Activated T-helper 9 cell treated with anti-CD3 and anti-CD28 coated beads, Interleukin-2, amount 50 U/mL, for 16 hours (primary cell): ENCODE measurements at regions not wholly inside any gene's neighbourhood (a gene's known extent, or its start where the extent isn't known, plus 50 kb on each side); places are given as distances from the start of the nearest gene placed in this dataset.
"Not testable (repeated sequence)": the region's sequence is repeated elsewhere in the genome, so short reads cannot be mapped to it uniquely, and the experiment has no call there.

ENCODE experiments used
- DNase-seq: peaks from one replicate; pipeline ENCODE4 v3.0.0-alpha.2; 2020; ENCODE audit warnings: low read depth

DNA sequence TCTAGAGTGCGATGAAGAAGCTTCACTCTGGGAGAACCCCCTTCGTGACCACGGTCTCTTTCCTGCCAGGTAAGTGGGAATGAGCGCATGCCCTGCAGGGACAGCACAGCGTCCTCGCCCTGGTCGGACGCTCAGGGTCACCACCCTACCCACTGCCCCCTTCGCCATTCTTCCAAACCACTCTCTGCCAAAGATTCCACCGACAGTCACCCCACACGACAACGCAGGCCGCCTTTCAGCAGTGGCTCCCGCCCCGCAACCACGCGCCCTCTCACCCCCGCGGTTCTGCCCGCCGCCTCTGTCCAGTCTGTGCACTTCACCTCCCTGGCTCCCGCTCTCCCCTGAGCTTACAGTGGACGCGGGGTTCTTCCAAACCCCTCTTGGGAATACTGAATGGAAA, 82.3 kb upstream of the FCGR1A start:
- DNase-seq = not testable (repeated sequence)

DNA sequence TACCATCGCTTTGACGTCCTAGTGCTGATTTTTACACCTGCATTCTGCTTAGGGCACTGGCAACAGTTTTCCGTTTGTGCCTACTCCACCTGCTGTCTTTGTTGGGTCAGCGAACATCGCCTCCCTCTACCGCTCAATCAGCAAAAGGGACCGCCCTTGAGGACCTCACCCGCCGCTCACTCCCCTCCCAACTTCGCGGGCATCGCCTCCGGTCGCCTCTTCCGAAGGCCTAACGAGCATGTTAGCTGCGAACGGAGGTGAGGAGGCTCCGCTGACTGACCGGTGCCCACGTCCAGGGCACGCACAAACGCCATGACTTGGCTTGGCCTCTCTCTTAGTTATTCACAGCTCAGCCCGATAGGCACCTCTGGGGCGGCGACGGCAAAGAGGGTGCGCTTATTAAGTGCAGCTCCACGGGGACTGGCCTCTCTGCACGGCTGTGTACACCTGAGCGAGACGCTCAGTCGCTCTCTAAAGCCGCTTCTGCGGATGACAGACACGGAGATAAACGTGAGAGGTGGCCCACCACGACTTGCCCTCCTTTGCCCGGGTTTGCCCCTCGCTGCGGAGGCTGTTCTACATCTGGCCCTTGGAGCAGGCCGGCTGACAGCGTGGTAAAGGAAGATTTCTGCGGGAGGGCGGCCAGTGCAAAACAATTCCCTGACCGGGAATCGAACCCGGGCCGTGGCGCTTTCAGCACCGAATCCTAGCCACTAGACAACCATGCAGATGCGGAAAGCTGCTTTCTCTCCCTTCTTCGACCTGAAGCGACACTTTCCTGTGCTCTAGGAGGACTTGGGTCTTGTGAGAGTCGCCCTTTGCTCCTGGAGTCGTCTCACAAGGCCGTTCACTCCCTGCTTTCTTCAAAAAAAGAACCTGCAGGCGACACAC, 81.6 kb upstream of the FCGR1A start:
- not testable (repeated sequence) for DNase-seq

DNA sequence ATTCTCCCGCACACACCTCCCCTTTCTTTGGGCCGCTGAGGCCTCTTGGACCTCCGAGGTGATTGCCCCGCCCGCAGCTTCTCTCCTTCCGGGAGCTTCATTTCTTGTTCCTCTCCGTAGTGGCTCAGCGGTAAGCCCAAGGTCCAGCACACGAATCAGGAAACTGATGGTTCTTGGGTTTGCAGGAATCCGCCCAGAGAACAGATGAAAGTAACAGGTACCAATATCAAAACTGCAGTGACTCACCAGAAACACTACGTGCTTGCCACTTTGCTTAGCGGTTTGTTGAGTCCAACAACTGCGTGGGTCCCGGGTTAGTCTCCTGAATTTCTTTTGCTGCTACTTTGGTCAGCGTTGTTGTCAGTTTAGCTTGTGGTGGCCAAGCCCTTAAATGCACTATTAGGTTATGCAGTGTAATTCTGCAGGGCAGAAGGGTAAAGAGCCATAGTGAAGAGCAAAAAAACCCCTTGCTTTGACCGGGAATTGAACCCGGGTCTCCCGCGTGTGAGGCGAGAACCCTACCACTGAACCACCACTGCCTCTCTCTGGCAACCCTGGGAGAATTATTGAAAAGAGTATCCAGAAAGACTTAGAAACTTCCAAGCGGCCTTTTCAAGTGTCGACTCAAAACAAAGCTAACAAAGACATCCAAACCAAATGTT, 74.2 kb upstream of the FCGR1A start:
- DNase-seq = peak; percentile 29

DNA sequence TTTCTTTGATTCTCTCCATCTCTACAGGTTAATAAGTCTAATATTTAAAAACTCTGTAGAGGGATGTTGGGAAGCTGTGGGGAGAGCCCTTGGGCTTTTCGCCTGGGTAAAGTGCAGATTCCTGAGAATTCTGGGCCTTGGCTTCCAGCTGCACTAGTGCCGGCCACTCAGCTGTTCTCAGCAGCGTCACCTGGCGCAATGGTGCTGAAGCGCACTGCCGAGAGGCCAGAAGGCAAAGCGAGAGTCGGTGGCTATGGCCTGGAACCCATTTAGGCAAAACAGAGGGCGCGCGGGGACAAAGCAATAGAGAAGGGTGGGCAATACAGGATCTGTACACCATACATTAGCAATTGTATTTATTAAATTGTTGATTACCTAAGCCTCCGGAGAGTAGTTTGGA, 70.8 kb upstream of the FCGR1A start:
- not testable (repeated sequence) for DNase-seq

DNA sequence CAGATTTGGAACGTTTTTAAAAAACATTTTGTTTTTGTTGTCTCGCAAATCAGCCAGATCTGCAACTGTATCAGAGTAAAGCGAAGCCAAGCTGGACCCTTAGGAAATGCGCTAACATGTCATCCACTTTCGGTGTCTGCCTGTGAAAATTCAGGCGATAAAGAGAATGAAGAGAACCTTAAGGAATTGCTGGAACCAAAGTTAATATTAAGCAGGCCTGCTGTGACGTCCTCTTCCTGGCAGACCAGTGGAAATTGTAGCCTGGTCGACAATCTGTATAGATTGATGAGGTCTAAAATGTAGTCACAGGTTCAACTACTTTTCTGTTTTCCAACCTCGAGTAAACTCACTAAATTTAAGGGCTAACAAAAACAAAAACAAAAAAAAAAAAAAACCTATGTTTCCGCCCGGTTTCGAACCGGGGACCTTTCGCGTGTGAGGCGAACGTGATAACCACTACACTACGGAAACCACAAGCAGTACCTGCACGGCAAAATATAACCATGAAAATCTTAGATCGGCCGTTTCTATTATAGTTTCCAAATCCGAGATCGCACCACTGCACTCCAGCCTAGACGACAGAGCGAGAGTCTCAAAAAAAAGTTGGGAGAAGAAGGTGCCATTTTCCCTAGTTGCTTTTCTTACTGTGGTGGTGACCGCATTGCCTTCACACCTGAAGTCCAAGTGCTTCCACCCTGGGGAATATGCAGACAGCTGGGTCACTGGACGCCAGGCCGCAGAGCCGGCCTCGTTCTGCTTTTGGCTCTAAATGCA, 70.2 kb upstream of the FCGR1A start:
- DNase-seq = peak; percentile 10

DNA sequence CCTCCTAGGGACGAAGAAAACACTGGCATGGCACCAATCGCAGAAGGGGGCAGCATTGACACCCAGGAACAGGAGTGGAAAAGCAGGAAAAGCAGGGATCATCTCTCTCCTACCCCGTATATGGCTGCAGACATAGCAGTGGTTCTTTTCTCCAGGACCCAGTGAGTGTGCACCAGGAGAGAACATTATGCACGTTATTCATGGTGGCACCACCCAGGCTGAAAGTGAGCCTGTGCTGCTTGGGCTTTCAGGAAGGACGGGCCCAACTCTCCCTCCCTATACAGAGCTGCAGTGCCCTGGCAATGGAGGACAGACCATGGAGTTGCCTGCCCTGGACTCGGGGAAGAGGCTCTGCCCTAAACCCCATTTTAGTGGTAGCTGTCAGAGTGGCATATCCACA, 69.0 kb upstream of the FCGR1A start:
- DNase-seq = not testable (repeated sequence)

DNA sequence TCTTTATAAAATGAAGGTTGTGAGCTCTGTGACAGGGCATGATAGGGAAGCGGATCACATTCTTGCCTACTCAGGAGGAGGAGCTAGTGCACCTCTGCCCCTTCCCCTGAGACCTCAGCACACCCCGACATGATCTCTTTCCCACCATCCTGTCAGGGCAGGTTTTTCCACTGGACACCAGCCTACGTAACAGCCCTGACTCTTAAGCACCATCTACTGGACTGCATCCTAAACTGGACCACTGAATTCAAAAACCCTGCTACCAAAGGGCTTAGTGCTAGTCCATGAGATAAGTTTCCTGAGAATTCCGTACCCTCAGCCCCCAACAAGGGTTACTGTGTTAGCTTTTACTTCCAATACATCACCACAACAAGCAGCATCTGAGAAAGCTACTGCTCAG, 68.5 kb upstream of the FCGR1A start:
- DNase-seq = not testable (repeated sequence)

DNA sequence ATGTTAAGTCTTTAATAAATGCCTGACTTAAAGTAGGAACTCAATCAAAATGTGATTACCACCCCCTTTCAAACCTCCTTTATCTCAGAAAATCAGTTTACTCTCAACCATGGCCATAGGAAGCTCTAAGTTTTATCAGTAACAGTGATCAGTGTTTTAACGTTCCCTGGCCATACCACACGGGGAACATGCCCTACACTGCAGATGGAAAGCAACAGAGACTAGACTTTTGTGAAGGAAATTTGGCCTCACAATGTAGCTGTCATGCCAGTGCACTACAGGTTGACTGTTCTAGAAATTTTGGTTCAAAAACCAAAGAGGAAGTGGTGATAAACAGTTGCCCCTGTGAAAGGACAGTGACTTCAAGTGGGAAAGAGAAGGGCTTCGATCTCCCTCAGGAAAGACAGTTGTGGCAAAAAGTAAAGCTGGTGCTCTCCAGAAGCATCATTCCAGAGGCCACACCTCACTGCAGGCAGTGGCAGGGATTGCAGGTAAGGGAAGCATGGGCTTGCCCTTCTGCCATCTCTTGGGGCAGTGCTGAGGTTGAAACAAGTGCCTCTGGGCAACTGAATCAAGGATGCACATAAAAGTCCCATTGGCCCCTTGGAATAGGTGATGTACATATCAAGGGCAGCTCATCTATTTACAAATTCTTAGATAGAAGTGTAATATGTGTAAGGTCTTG, 57.7 kb upstream of the FCGR1A start:
- not testable (repeated sequence) for DNase-seq

DNA sequence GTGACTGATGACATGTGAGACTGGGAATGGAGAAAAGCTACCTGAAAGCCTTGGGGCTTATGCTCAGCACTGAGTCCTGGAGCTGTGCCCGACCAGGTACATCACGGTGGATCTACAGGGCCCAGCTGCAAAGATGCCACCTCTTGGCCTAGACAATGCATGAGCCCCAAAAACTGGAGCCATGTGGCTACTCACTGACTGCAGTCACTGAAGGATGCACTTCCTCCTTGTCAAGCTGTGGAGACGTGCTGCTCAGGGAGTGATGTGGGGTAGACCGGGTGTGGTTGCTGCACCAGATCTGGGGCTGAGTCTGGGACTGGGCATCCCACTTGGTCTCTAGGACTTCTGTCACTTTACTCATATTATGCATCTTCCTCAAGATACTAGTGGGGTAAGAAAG, 55.8 kb upstream of the FCGR1A start:
- not testable (repeated sequence) for DNase-seq

DNA sequence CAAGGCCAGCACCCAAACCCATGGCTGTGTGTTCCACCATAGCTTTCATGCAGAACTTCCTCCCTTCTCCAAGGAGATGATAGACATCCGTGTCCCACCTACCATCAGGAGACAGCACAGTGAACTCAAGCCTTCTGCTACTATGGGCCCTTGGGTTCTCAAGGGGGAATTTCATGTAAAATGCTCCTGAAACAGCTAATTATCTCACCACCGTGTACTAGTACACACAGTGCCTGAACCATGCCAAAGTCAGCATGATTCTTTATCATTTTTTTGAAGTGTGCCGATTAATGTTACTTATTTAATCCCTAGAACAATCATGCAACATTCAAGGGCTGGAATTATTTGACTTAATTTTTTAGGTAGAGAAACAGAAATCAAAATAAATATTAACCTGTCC, 53.9 kb upstream of the FCGR1A start:
- not testable (repeated sequence) for DNase-seq
